ENCODE measurements at regions not wholly inside any gene's neighbourhood (a gene's known extent, or its start where the extent isn't known, plus 50 kb on each side); places are given as distances from the start of the nearest gene placed in this dataset.
"Not testable (repeated sequence)": the region's sequence is repeated elsewhere in the genome, so short reads cannot be mapped to it uniquely, and the experiment has no call there.

DNA sequence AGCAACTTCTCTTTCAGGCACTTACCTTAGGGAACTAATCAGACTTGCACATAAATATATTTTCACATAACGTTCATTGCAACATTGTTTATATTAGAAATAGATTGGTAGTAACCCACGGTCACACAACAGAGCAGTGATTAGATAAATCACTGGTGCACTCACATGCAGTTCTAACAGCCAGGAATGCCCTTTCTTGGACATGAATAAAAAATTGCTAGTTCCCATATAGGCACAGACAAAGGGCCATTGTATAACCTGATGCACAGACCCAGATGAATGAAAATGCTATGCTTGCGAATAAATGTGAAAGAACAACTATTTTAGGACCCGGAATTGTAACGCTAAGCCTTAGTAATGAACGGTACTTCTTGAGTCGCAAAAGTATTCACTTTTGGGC lies 63.9 kb downstream of the SPANXB1 start:
- H3K27ac ChIP-seq; CTCF ChIA-PET; H3K9me3 ChIP-seq; FAIRE-seq; POLR2A ChIA-PET; H3K4me2 ChIP-seq; DNase-seq (ENCODE audit: low read depth in 1 of 2, low spot score in 1 of 2); ATAC-seq; H3K4me1 ChIP-seq; H3K4me3 ChIP-seq: not testable (repeated sequence)
- WGBS (ENCODE audit: missing lambda C conversion rate) = 100% methylated on average over 4 of the region's 7 CpGs

DNA sequence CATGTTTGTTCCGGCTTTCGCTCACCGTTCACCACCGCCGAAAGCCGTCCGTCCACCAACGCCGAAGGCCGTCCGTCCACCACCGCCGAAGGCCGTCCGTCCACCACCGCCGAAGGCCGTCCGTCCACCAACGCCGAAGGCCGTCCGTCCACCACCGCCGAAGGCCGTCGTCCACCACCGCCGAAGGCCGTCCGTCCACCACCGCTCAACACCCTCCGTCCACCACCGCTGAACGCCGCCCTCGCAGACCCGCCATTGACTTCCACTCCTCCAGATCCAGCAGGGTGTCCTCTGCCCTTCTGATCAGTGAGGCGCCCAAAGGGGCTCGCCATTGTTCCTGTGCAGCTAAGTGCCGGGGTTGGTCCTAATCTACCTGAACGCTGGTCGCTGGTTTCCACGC lies 81.7 kb downstream of the SPANXB1 start:
- CTCF ChIA-PET; H3K4me3 ChIP-seq; H3K27ac ChIP-seq; POLR2A ChIA-PET; H3K4me1 ChIP-seq; DNase-seq (ENCODE audit: low read depth in 1 of 2, low spot score in 1 of 2); H3K9me3 ChIP-seq; FAIRE-seq; H3K4me2 ChIP-seq; ATAC-seq: not testable (repeated sequence)
- WGBS (ENCODE audit: missing lambda C conversion rate) = 97% methylated on average over 13 of the region's 44 CpGs

DNA sequence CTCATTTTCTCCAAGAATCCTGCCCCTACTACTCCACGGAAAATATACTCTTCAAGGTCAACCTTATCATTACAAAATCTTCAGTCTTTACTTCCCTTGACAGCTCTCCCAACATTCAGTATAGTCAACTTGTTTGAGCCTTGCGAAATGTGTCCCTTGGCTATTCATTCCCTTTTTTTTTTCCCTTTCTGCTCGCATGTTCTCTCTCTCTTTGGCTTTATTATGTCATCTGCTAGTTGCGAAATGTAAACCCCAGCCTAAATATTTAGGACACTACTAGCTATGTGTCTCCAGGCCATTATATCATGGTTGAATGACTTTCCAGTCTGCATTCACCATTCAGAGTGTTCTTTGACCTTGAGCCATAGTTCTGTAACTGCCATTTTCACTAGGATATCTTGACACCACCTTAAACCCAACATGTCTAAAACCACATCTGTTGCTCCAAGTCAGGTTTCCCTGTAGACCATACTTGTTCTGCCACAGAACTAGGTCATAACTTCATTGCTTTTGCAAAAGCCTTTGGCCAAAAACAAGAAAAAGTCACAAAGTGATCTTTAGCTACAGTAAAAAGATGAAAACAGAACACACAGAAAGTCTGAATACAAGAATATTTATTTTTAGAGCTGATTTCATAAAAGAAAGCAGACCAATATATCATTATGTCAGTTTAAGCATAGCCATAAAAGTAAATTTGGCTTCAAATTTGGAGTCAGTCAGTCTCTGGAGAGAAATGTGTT lies 73.0 kb downstream of the LDOC1 start:
- POLR2A ChIA-PET; ATAC-seq; H3K4me2 ChIP-seq; DNase-seq (ENCODE audit: low read depth in 1 of 2, low spot score in 1 of 2); CTCF ChIA-PET; H3K4me1 ChIP-seq; H3K9me3 ChIP-seq; H3K27ac ChIP-seq; H3K4me3 ChIP-seq: not testable (repeated sequence)
- no CpG with 5 or more reads among the region's 4 CpGs for WGBS (ENCODE audit: missing lambda C conversion rate)
- FAIRE-seq = peak; percentile 99

DNA sequence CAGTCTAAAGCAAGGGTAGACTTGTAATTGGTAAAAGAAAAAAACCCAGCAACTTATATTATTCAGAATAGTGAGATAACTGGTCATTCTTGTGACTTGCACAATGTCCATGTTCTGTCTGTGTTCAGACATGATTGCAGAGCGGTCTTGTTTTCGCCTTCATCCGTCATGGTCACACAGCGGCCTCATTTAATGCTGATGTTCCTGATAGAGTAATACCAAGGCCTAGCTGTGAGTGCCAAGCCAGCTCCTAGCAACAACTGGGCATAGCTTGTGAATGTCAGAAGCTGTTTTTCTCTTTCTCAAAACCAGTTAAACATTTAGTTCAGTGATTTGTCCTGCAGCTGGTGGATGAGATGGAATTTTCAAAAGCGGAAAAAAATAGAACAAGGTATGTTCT lies 65.7 kb downstream of the LDOC1 start:
- H3K4me3 ChIP-seq; ATAC-seq; POLR2A ChIA-PET; FAIRE-seq; CTCF ChIA-PET; H3K27ac ChIP-seq; H3K4me1 ChIP-seq; DNase-seq (ENCODE audit: low read depth in 1 of 2, low spot score in 1 of 2); H3K9me3 ChIP-seq; H3K4me2 ChIP-seq: not testable (repeated sequence)
- WGBS (ENCODE audit: missing lambda C conversion rate) = 92% methylated on average over 4 of the region's 5 CpGs
